ENCODE measurements at regions not wholly inside any gene's neighbourhood (a gene's known extent, or its start where the extent isn't known, plus 50 kb on each side); places are given as distances from the start of the nearest gene placed in this dataset.

GRCh38 chrX:144819406-144819805 lies 427.9 kb upstream of the SPANXN1 start:
- Histone ChIP-seq H3K36me3 (replicated peaks) (no peaks in the 10 kb centered on the region), H3K27me3 (replicated peaks) (no peaks in the 10 kb centered on the region), H3K4me3 (ENCODE audit: low read depth, low read length) (no peak overlapping the region), H3K27ac (no peak overlapping the region)
- in situ Hi-C loops (cut with HindIII; ENCODE audit: low pct_ligation_motif_present, low sequenced_read_pairs): no loop called here
- no peak for DNase-seq
- TF ChIP-seq CTCF (IDR thresholded peaks at IDR 0.05; ENCODE audit: low read depth, low read length, missing control alignments): no peak

- DNase-seq: no peak
- Histone ChIP-seq H3K27ac (no peak overlapping the region), H3K36me3 (replicated peaks) (no peaks in the 10 kb centered on the region), H3K4me3 (ENCODE audit: low read depth, low read length) (no peak overlapping the region), H3K27me3 (replicated peaks) (no peaks in the 10 kb centered on the region)
- in situ Hi-C loops (cut with HindIII; ENCODE audit: low pct_ligation_motif_present, low sequenced_read_pairs): no loop called here
- TF ChIP-seq CTCF (IDR thresholded peaks at IDR 0.05; ENCODE audit: low read depth, low read length, missing control alignments): no peak
These were observed 406.7 kb upstream of the SPANXN1 start for GRCh38 chrX:144840616-144841015.

GRCh38 chrX:144849141-144849540 lies 398.2 kb upstream of the SPANXN1 start:
- no peaks in the 10 kb centered on the region for H3K27me3 ChIP-seq (replicated peaks)
- no peak for DNase-seq
- H3K27ac ChIP-seq: no peak overlapping the region
- no peak overlapping the region for H3K4me3 ChIP-seq (ENCODE audit: low read depth, low read length)
- in situ Hi-C loops (cut with HindIII; ENCODE audit: low pct_ligation_motif_present, low sequenced_read_pairs): no loop called here
- no peak for TF ChIP-seq CTCF (IDR thresholded peaks at IDR 0.05; ENCODE audit: low read depth, low read length, missing control alignments)
- H3K36me3 ChIP-seq (replicated peaks): no peaks in the 10 kb centered on the region

- DNase-seq: no peak
- H3K4me3 ChIP-seq (ENCODE audit: low read depth, low read length): no peak overlapping the region
- no peak overlapping the region for H3K27ac ChIP-seq
- in situ Hi-C loops (cut with HindIII; ENCODE audit: low pct_ligation_motif_present, low sequenced_read_pairs): no loop called here
- no peaks in the 10 kb centered on the region for H3K27me3 ChIP-seq (replicated peaks)
- H3K36me3 ChIP-seq (replicated peaks): no peaks in the 10 kb centered on the region
- TF ChIP-seq CTCF (IDR thresholded peaks at IDR 0.05; ENCODE audit: low read depth, low read length, missing control alignments): peak; percentile 10
These were observed 351.0 kb upstream of the SPANXN1 start for GRCh38 chrX:144896323-144896722.

GRCh38 chrX:144901521-144901920 lies 345.8 kb upstream of the SPANXN1 start:
- no peaks in the 10 kb centered on the region for H3K36me3 ChIP-seq (replicated peaks)
- TF ChIP-seq CTCF (IDR thresholded peaks at IDR 0.05; ENCODE audit: low read depth, low read length, missing control alignments): no peak
- in situ Hi-C loops (cut with HindIII; ENCODE audit: low pct_ligation_motif_present, low sequenced_read_pairs): no loop called here
- no peak overlapping the region for H3K4me3 ChIP-seq (ENCODE audit: low read depth, low read length)
- DNase-seq: no peak
- no peak overlapping the region for H3K27ac ChIP-seq
- H3K27me3 ChIP-seq (replicated peaks): no peaks in the 10 kb centered on the region

- no peak for DNase-seq
These were observed 330.5 kb upstream of the SPANXN1 start for GRCh38 chrX:144916785-144917184.

More at GRCh38 chrX:144916785-144917184, 330.5 kb upstream of the SPANXN1 start:
- in situ Hi-C loops (cut with HindIII; ENCODE audit: low pct_ligation_motif_present, low sequenced_read_pairs): no loop called here
- Histone ChIP-seq H3K4me3 (ENCODE audit: low read depth, low read length) (no peak overlapping the region), H3K36me3 (replicated peaks) (no peaks in the 10 kb centered on the region), H3K27me3 (replicated peaks) (no peaks in the 10 kb centered on the region), H3K27ac (no peak overlapping the region)
- TF ChIP-seq CTCF (IDR thresholded peaks at IDR 0.05; ENCODE audit: low read depth, low read length, missing control alignments): no peak
